GM23338 (cell line): ENCODE measurements at regions not wholly inside any gene's neighbourhood (a gene's known extent, or its start where the extent isn't known, plus 50 kb on each side); places are given as distances from the start of the nearest gene placed in this dataset.
"Not testable (repeated sequence)": the region's sequence is repeated elsewhere in the genome, so short reads cannot be mapped to it uniquely, and the experiment has no call there.

ENCODE experiments used
- ATAC-seq: fragments of 200-7000 bp; cut with Tn5 transposase; 3 replicates; pipeline ENCODE4 v1.9.1; 2020
- DNase-seq: peaks from one replicate; pipeline ENCODE4 v3.0.0-alpha.2; 2015; ENCODE audit warnings: low spot score
- H2AFZ ChIP-seq: fragments of 200-600 bp; sonication (generic); 2 replicates; pipeline ENCODE4 v1.8.0; 2016; ENCODE audit warnings: antibody characterized with exemption, mild to moderate bottlenecking, moderate library complexity
- H3F3A ChIP-seq: fragments of 200-600 bp; sonication (generic); replicated peaks from 2 replicates; pipeline ENCODE4 v1.8.0; 2017; ENCODE audit warnings: antibody characterized with exemption, mixed run types, low read depth
- H3K27ac ChIP-seq: fragments of 200-600 bp; sonication (generic); 2 replicates; pipeline ENCODE4 v1.6.1; 2016; ENCODE audit warnings: low read depth
- H3K27me3 ChIP-seq: fragments of 200-600 bp; sonication (generic); 2 replicates; pipeline ENCODE4 v1.8.0; 2016; ENCODE audit warnings: mild to moderate bottlenecking, mixed run types, moderate library complexity; ENCODE audit not compliant: insufficient read depth
- H3K36me3 ChIP-seq: fragments of 200-600 bp; sonication (generic); 2 replicates; pipeline ENCODE4 v1.8.0; 2016; ENCODE audit warnings: mild to moderate bottlenecking; ENCODE audit not compliant: insufficient read depth
- H3K4me1 ChIP-seq: fragments of 200-600 bp; sonication (generic); 2 replicates; pipeline ENCODE4 v1.8.0; 2016; ENCODE audit warnings: mild to moderate bottlenecking, moderate library complexity; ENCODE audit not compliant: insufficient read depth
- H3K4me2 ChIP-seq: fragments of 200-600 bp; sonication (generic); 2 replicates; pipeline ENCODE4 v1.7.1; 2017; ENCODE audit warnings: mixed run types
- H3K4me3 ChIP-seq: fragments of 200-600 bp; sonication (generic); 2 replicates; pipeline ENCODE4 v1.6.1; 2016; ENCODE audit warnings: mixed run types
- H3K79me2 ChIP-seq: fragments of 200-600 bp; sonication (generic); replicated peaks from 2 replicates; pipeline ENCODE4 v1.8.0; 2017; ENCODE audit warnings: mild to moderate bottlenecking; ENCODE audit not compliant: insufficient read depth
- H3K9me2 ChIP-seq: fragments of 200-600 bp; sonication (generic); 2 replicates; pipeline ENCODE4 v1.8.0; 2017; ENCODE audit not compliant: insufficient read depth
- H4K20me1 ChIP-seq: fragments of 200-600 bp; sonication (generic); replicated peaks from 2 replicates; pipeline ENCODE4 v1.8.0; 2017; ENCODE audit warnings: mild to moderate bottlenecking; ENCODE audit not compliant: insufficient read depth
- H3K27ac Mint-ChIP-seq: 2 replicates; pipeline ENCODE4 v1.8.0; 2020; ENCODE audit warnings: inconsistent platforms, mild to moderate bottlenecking, moderate library complexity, mixed read lengths
- H3K27me3 Mint-ChIP-seq: 3 replicates; pipeline ENCODE4 v1.8.0; 2022; ENCODE audit warnings: low read depth, mild to moderate bottlenecking, moderate library complexity, mixed read lengths, inconsistent platforms; ENCODE audit not compliant: insufficient read depth, poor library complexity
- H3K36me3 Mint-ChIP-seq: 3 replicates; pipeline ENCODE4 v1.8.0; 2021; ENCODE audit warnings: low read depth, mild to moderate bottlenecking, inconsistent platforms, moderate library complexity, mixed read lengths
- H3K4me1 Mint-ChIP-seq: 3 replicates; pipeline ENCODE4 v1.8.0; 2020; ENCODE audit warnings: mild to moderate bottlenecking, inconsistent platforms, mixed read lengths
- H3K4me3 Mint-ChIP-seq: 3 replicates; pipeline ENCODE4 v1.8.0; 2021; ENCODE audit warnings: moderate library complexity, mild to moderate bottlenecking, inconsistent platforms, mixed read lengths
- H3K9me3 Mint-ChIP-seq: 3 replicates; pipeline ENCODE4 v1.8.0; 2020; ENCODE audit warnings: moderate library complexity, mild to moderate bottlenecking, inconsistent platforms, mixed read lengths
- ETS1 ChIP-seq: IDR thresholded peaks from 2 replicates; pipeline ENCODE4 v1.6.1; 2016; ENCODE audit warnings: antibody characterized with exemption
- EZH2phosphoT487 ChIP-seq: fragments of 200-600 bp; sonication (generic); IDR thresholded peaks from one replicate; pipeline ENCODE4 v1.8.1; 2018; ENCODE audit warnings: antibody characterized with exemption; ENCODE audit not compliant: unreplicated experiment
- JUNB ChIP-seq: IDR thresholded peaks from one replicate; pipeline ENCODE4 v1.6.1; 2016; ENCODE audit warnings: antibody characterized with exemption; ENCODE audit not compliant: unreplicated experiment
- POLR2AphosphoS5 ChIP-seq: IDR thresholded peaks from 2 replicates; pipeline ENCODE4 v1.6.1; 2016; ENCODE audit warnings: antibody characterized with exemption, low read depth
- STAT1 ChIP-seq: IDR thresholded peaks from one replicate; pipeline ENCODE4 v1.6.1; 2016; ENCODE audit warnings: antibody characterized with exemption; ENCODE audit not compliant: unreplicated experiment
- ZNF114 ChIP-seq: fragments of 250-450 bp; sonication (Bioruptor Pico); IDR thresholded peaks from 2 replicates; pipeline ENCODE4 v1.5.0; 2020; ENCODE audit warnings: mild to moderate bottlenecking, moderate library complexity
- ZNF331 ChIP-seq: fragments of 250-450 bp; sonication (Bioruptor Pico); IDR thresholded peaks from 2 replicates; pipeline ENCODE4 v1.5.0; 2020; ENCODE audit warnings: low read depth, mild to moderate bottlenecking, moderate library complexity
- ZNF462 ChIP-seq: fragments of 250-450 bp; sonication (Bioruptor Pico); IDR thresholded peaks from 2 replicates; pipeline ENCODE4 v1.5.0; 2020; ENCODE audit warnings: mild to moderate bottlenecking, moderate library complexity

- no peaks in the 10 kb centered on the region for H3K27me3 Mint-ChIP-seq
- Histone ChIP-seq H3F3A (no peaks in the 10 kb centered on the region), H3K4me2 (no peak overlapping the region), H3K4me3 (no peak overlapping the region), H3K79me2 (no peaks in the 10 kb centered on the region), H3K36me3 (no peaks in the 10 kb centered on the region), H4K20me1 (no peaks in the 10 kb centered on the region), H2AFZ (no peak overlapping the region), H3K27ac (no peak overlapping the region), H3K9me2 (peaks cover 4% of the 10 kb centered on the region; the same call in 1 of the 2 replicates), H3K4me1 (no peaks in the 10 kb centered on the region), H3K27me3 (no peaks in the 10 kb centered on the region)
- peaks cover 2% of the 10 kb centered on the region; the same call in 1 of the 3 replicates for H3K9me3 Mint-ChIP-seq
- H3K27ac Mint-ChIP-seq = no peak overlapping the region
- no peaks in the 10 kb centered on the region for H3K4me1 Mint-ChIP-seq
- DNase-seq (no peak), ATAC-seq (no peak)
- TF ChIP-seq ZNF462 (CRISPR knock-in tag) = no peak
- no peak for TF ChIP-seq ZNF331
- no peak for TF ChIP-seq ETS1
- TF ChIP-seq JUNB = no peak
- TF ChIP-seq EZH2phosphoT487 = no peak
- no peak for TF ChIP-seq ZNF114
- TF ChIP-seq POLR2AphosphoS5 = no peak
- no peak for TF ChIP-seq STAT1
- no peaks in the 10 kb centered on the region for H3K36me3 Mint-ChIP-seq
- no peak overlapping the region for H3K4me3 Mint-ChIP-seq
Observed at GRCh38 chr1:177640687-177641086, 329.2 kb downstream of the SEC16B start.

- not testable (repeated sequence) for H3F3A ChIP-seq, H3K9me3 Mint-ChIP-seq, ATAC-seq, H4K20me1 ChIP-seq, H3K4me1 Mint-ChIP-seq, H3K79me2 ChIP-seq, DNase-seq, H3K9me2 ChIP-seq, H2AFZ ChIP-seq, H3K36me3 Mint-ChIP-seq, H3K36me3 ChIP-seq, H3K4me1 ChIP-seq, H3K4me3 ChIP-seq, H3K4me3 Mint-ChIP-seq, H3K27me3 ChIP-seq, H3K4me2 ChIP-seq, H3K27ac ChIP-seq, H3K27ac Mint-ChIP-seq, H3K27me3 Mint-ChIP-seq
Observed at GRCh38 chr1:177634151-177634550, 335.7 kb downstream of the SEC16B start.
